GM21723 (cell line): ENCODE measurements at regions not wholly inside any gene's neighbourhood (a gene's known extent, or its start where the extent isn't known, plus 50 kb on each side); places are given as distances from the start of the nearest gene placed in this dataset.
"Not testable (repeated sequence)": the region's sequence is repeated elsewhere in the genome, so short reads cannot be mapped to it uniquely, and the experiment has no call there.

Experiments
- ATAC-seq: cut with Tn5 transposase; IDR thresholded peaks from one replicate; pipeline ENCODE4 v1.9.1; 2021; ENCODE audit warnings: mild to moderate bottlenecking, moderate library complexity; ENCODE audit not compliant: unreplicated experiment

- ATAC-seq: no peak
These were observed 186.0 kb upstream of the AKR1E2 start for GRCh38 chr10:4639960-4640359.

- no peak for ATAC-seq
These were observed 187.9 kb upstream of the AKR1E2 start for GRCh38 chr10:4638099-4638498.

- ATAC-seq: no peak
These were observed 188.3 kb upstream of the AKR1E2 start for GRCh38 chr10:4637657-4638056.

- no peak for ATAC-seq
These were observed 190.1 kb upstream of the AKR1E2 start for GRCh38 chr10:4635883-4636282.

GRCh38 chr10:4635388-4635787 is 190.6 kb upstream of the AKR1E2 start:
- ATAC-seq: no peak

GRCh38 chr10:4633776-4634175 is 192.2 kb upstream of the AKR1E2 start:
- ATAC-seq: no peak

GRCh38 chr10:4633186-4633585 is 192.8 kb upstream of the AKR1E2 start:
- no peak for ATAC-seq

- ATAC-seq: no peak
These were observed 193.2 kb upstream of the AKR1E2 start for GRCh38 chr10:4632757-4633156.

GRCh38 chr10:4626919-4627318 is 199.1 kb upstream of the AKR1E2 start:
- no peak for ATAC-seq

- ATAC-seq: no peak
These were observed 202.1 kb upstream of the AKR1E2 start for GRCh38 chr10:4623757-4624420.

- peak; percentile 67 for ATAC-seq
These were observed 202.8 kb upstream of the AKR1E2 start for GRCh38 chr10:4623200-4623599.

GRCh38 chr10:4622384-4622783 is 203.6 kb upstream of the AKR1E2 start:
- ATAC-seq: no peak

- ATAC-seq: no peak
These were observed 208.4 kb upstream of the AKR1E2 start for GRCh38 chr10:4617589-4617988.

- no peak for ATAC-seq
These were observed 211.0 kb upstream of the AKR1E2 start for GRCh38 chr10:4615042-4615441.

- ATAC-seq: no peak
These were observed 216.8 kb upstream of the AKR1E2 start for GRCh38 chr10:4609251-4609650.

- no peak for ATAC-seq
These were observed 218.3 kb upstream of the AKR1E2 start for GRCh38 chr10:4607681-4608080.

- ATAC-seq: no peak
These were observed 219.0 kb upstream of the AKR1E2 start for GRCh38 chr10:4606856-4607636.

GRCh38 chr10:4602764-4603491 is 223.1 kb upstream of the AKR1E2 start:
- no peak for ATAC-seq

- ATAC-seq: no peak
These were observed 226.5 kb upstream of the AKR1E2 start for GRCh38 chr10:4599471-4599870.

- not testable (repeated sequence) for ATAC-seq
These were observed 228.1 kb upstream of the AKR1E2 start for GRCh38 chr10:4597898-4598297.

- no peak for ATAC-seq
These were observed 229.1 kb upstream of the AKR1E2 start for GRCh38 chr10:4596951-4597350.
